ENCODE measurements at regions not wholly inside any gene's neighbourhood (a gene's known extent, or its start where the extent isn't known, plus 50 kb on each side); places are given as distances from the start of the nearest gene placed in this dataset.

GRCh38 chr1:195973311-195973904 is 634.8 kb downstream of the KCNT2 start:
- Histone ChIP-seq H3K4me1 (ENCODE audit: control insufficient read depth in 3 of 3, insufficient read depth in 3 of 3, low read length in 3 of 3) (no peaks in the 10 kb centered on the region), H3K27me3 (ENCODE audit: control insufficient read depth in 3 of 3, insufficient read depth in 3 of 3, low read length in 3 of 3) (no peaks in the 10 kb centered on the region), H3K4me3 (ENCODE audit: low read length in 3 of 3) (no peak overlapping the region), H3K36me3 (ENCODE audit: control insufficient read depth in 3 of 3, insufficient read depth in 3 of 3, low read length in 3 of 3) (no peaks in the 10 kb centered on the region), H3K9me3 (ENCODE audit: control insufficient read depth in 3 of 3, low read length in 3 of 3) (no peaks in the 10 kb centered on the region), H3K27ac (ENCODE audit: low read depth, low read length) (no peak overlapping the region), H3K9ac (ENCODE audit: low read depth in 1 of 3, low read length in 3 of 3) (no peak overlapping the region)

DNA sequence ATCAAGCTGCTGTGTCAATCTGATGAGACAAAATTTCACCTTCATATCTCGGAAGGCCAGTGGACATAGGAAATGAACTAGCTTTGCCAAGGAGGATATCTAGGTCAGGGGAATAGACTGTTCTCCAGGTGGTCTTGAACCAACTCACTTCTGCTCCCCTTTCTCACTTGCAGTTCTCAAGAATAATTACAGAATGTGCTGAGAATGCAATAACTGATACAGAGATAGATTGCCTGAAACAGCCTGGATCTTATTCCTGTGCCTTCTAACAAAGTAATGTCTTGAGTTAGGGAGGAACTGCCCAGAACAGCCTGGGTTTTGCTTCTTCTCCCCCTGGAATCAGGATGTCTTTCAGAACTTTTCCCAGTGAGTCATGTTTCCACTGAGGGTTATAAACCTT is 636.7 kb downstream of the KCNT2 start:
- Histone ChIP-seq H3K27me3 (ENCODE audit: control insufficient read depth in 3 of 3, insufficient read depth in 3 of 3, low read length in 3 of 3) (no peaks in the 10 kb centered on the region), H3K9ac (ENCODE audit: low read depth in 1 of 3, low read length in 3 of 3) (no peak overlapping the region), H3K36me3 (ENCODE audit: control insufficient read depth in 3 of 3, insufficient read depth in 3 of 3, low read length in 3 of 3) (no peaks in the 10 kb centered on the region), H3K27ac (ENCODE audit: low read depth, low read length) (no peak overlapping the region), H3K9me3 (ENCODE audit: control insufficient read depth in 3 of 3, low read length in 3 of 3) (no peaks in the 10 kb centered on the region), H3K4me1 (ENCODE audit: control insufficient read depth in 3 of 3, insufficient read depth in 3 of 3, low read length in 3 of 3) (no peaks in the 10 kb centered on the region), H3K4me3 (ENCODE audit: low read length in 3 of 3) (no peak overlapping the region)

DNA sequence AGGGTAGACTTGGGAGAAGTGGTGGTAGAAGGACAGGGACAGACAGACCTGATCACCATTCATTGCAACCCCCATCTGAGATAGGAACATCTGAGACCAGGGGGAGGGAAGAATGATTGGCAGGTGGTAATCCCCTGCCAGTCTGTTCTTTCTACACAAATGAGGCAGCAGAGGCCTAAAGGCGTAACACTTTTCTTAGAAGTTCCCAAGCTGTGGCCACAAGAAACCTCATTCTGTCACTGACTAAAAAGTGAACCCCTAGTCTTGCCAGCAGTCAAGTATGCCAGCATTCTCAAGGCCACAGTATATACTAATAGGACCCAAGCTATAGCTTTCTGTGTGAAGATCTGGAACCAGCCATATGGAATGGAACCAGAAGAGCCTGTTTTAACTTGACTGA is 638.0 kb downstream of the KCNT2 start:
- H3K4me1 ChIP-seq (ENCODE audit: control insufficient read depth in 3 of 3, insufficient read depth in 3 of 3, low read length in 3 of 3) = no peaks in the 10 kb centered on the region
- H3K9ac ChIP-seq (ENCODE audit: low read depth in 1 of 3, low read length in 3 of 3) = no peak overlapping the region
- H3K4me3 ChIP-seq (ENCODE audit: low read length in 3 of 3) = no peak overlapping the region
- H3K36me3 ChIP-seq (ENCODE audit: control insufficient read depth in 3 of 3, insufficient read depth in 3 of 3, low read length in 3 of 3) = no peaks in the 10 kb centered on the region
- H3K9me3 ChIP-seq (ENCODE audit: control insufficient read depth in 3 of 3, low read length in 3 of 3) = no peaks in the 10 kb centered on the region
- no peak overlapping the region for H3K27ac ChIP-seq (ENCODE audit: low read depth, low read length)
- no peaks in the 10 kb centered on the region for H3K27me3 ChIP-seq (ENCODE audit: control insufficient read depth in 3 of 3, insufficient read depth in 3 of 3, low read length in 3 of 3)

DNA sequence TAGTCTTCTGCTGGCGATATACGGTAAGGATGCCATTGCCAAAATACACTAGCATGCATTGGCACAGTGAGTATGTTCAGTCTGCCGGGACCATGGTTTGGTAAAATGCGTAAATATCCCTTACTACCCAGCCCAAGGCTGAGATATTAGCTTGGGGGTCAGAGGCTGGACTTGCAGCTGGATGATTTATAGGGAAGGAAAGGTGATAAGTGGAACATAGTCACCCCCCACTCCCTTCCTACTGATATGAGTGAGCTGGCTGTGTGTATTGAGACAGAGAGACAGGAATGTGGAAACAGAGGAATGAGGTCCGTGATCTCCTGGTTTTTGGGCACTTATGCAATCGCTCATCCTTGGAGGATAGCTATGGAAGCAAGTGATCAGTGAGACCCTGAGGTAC is 642.8 kb downstream of the KCNT2 start:
- H3K9ac ChIP-seq (ENCODE audit: low read depth in 1 of 3, low read length in 3 of 3) = no peak overlapping the region

GRCh38 chr1:195965036-195965435 is 643.2 kb downstream of the KCNT2 start:
- no peak overlapping the region for H3K9ac ChIP-seq (ENCODE audit: low read depth in 1 of 3, low read length in 3 of 3)
- H3K36me3 ChIP-seq (ENCODE audit: control insufficient read depth in 3 of 3, insufficient read depth in 3 of 3, low read length in 3 of 3) = no peaks in the 10 kb centered on the region
- H3K9me3 ChIP-seq (ENCODE audit: control insufficient read depth in 3 of 3, low read length in 3 of 3) = no peaks in the 10 kb centered on the region
- no peaks in the 10 kb centered on the region for H3K4me1 ChIP-seq (ENCODE audit: control insufficient read depth in 3 of 3, insufficient read depth in 3 of 3, low read length in 3 of 3)
- no peak overlapping the region for H3K27ac ChIP-seq (ENCODE audit: low read depth, low read length)
- H3K4me3 ChIP-seq (ENCODE audit: low read length in 3 of 3) = no peak overlapping the region
- H3K27me3 ChIP-seq (ENCODE audit: control insufficient read depth in 3 of 3, insufficient read depth in 3 of 3, low read length in 3 of 3) = no peaks in the 10 kb centered on the region

More for the DNA sequence above, 642.8 kb downstream of the KCNT2 start:
- Histone ChIP-seq H3K36me3 (ENCODE audit: control insufficient read depth in 3 of 3, insufficient read depth in 3 of 3, low read length in 3 of 3) (no peaks in the 10 kb centered on the region), H3K4me1 (ENCODE audit: control insufficient read depth in 3 of 3, insufficient read depth in 3 of 3, low read length in 3 of 3) (no peaks in the 10 kb centered on the region), H3K9me3 (ENCODE audit: control insufficient read depth in 3 of 3, low read length in 3 of 3) (no peaks in the 10 kb centered on the region), H3K27ac (ENCODE audit: low read depth, low read length) (no peak overlapping the region), H3K27me3 (ENCODE audit: control insufficient read depth in 3 of 3, insufficient read depth in 3 of 3, low read length in 3 of 3) (no peaks in the 10 kb centered on the region), H3K4me3 (ENCODE audit: low read length in 3 of 3) (no peak overlapping the region)

DNA sequence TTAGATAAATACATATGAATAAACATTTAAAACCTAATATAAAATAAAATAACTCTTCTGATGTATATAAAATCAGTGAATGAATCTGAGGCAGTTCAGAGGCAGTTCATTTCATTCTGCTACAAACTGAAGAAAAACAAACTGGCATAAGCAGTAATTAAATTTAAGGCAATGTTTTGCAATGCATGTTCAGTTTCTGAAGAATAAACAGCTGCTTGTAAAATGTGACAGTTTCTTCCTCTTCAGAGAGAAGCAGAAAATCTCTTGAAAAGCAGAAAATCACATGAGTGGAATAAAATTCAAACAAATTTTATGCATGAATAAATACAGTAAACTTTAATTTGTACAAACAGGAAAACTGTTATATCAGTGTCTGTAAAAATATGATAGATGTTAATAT is 643.7 kb downstream of the KCNT2 start:
- Histone ChIP-seq H3K4me3 (ENCODE audit: low read length in 3 of 3) (no peak overlapping the region), H3K9ac (ENCODE audit: low read depth in 1 of 3, low read length in 3 of 3) (no peak overlapping the region), H3K9me3 (ENCODE audit: control insufficient read depth in 3 of 3, low read length in 3 of 3) (no peaks in the 10 kb centered on the region), H3K27ac (ENCODE audit: low read depth, low read length) (no peak overlapping the region), H3K4me1 (ENCODE audit: control insufficient read depth in 3 of 3, insufficient read depth in 3 of 3, low read length in 3 of 3) (no peaks in the 10 kb centered on the region), H3K27me3 (ENCODE audit: control insufficient read depth in 3 of 3, insufficient read depth in 3 of 3, low read length in 3 of 3) (no peaks in the 10 kb centered on the region), H3K36me3 (ENCODE audit: control insufficient read depth in 3 of 3, insufficient read depth in 3 of 3, low read length in 3 of 3) (no peaks in the 10 kb centered on the region)

- Histone ChIP-seq H3K36me3 (ENCODE audit: control insufficient read depth in 3 of 3, insufficient read depth in 3 of 3, low read length in 3 of 3) (no peaks in the 10 kb centered on the region), H3K9me3 (ENCODE audit: control insufficient read depth in 3 of 3, low read length in 3 of 3) (no peaks in the 10 kb centered on the region), H3K27me3 (ENCODE audit: control insufficient read depth in 3 of 3, insufficient read depth in 3 of 3, low read length in 3 of 3) (no peaks in the 10 kb centered on the region), H3K4me3 (ENCODE audit: low read length in 3 of 3) (no peak overlapping the region), H3K9ac (ENCODE audit: low read depth in 1 of 3, low read length in 3 of 3) (no peak overlapping the region), H3K27ac (ENCODE audit: low read depth, low read length) (no peak overlapping the region), H3K4me1 (ENCODE audit: control insufficient read depth in 3 of 3, insufficient read depth in 3 of 3, low read length in 3 of 3) (no peaks in the 10 kb centered on the region)
Measured at GRCh38 chr1:195962051-195962450, 646.2 kb downstream of the KCNT2 start.

DNA sequence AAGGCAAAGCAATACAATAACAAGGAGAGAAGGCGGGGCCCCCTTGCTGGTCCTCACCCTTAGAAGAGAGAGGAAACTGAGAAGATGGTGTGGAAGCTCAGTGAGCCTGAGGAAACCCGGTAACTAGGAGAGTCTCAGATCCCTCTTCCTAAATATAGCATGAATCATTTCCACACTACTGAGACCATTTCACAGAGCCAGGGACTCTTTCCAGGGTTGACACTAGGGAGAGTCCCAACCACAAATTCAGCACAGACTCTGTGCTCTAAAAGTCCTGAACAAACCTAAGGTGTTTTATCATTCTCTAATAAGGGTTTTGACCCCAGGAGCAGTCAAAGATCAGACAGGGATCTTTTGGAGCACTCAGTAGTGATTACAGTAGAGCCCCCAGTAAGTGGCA is 647.7 kb downstream of the KCNT2 start:
- H3K9ac ChIP-seq (ENCODE audit: low read depth in 1 of 3, low read length in 3 of 3) = no peak overlapping the region
- H3K4me3 ChIP-seq (ENCODE audit: low read length in 3 of 3) = no peak overlapping the region
- no peaks in the 10 kb centered on the region for H3K9me3 ChIP-seq (ENCODE audit: control insufficient read depth in 3 of 3, low read length in 3 of 3)
- no peaks in the 10 kb centered on the region for H3K27me3 ChIP-seq (ENCODE audit: control insufficient read depth in 3 of 3, insufficient read depth in 3 of 3, low read length in 3 of 3)
- H3K4me1 ChIP-seq (ENCODE audit: control insufficient read depth in 3 of 3, insufficient read depth in 3 of 3, low read length in 3 of 3) = no peaks in the 10 kb centered on the region
- no peak overlapping the region for H3K27ac ChIP-seq (ENCODE audit: low read depth, low read length)
- no peaks in the 10 kb centered on the region for H3K36me3 ChIP-seq (ENCODE audit: control insufficient read depth in 3 of 3, insufficient read depth in 3 of 3, low read length in 3 of 3)

- Histone ChIP-seq H3K9ac (ENCODE audit: low read depth in 1 of 3, low read length in 3 of 3) (no peak overlapping the region), H3K9me3 (ENCODE audit: control insufficient read depth in 3 of 3, low read length in 3 of 3) (no peaks in the 10 kb centered on the region)
Measured at GRCh38 chr1:195958131-195958530, 650.1 kb downstream of the KCNT2 start.

GRCh38 chr1:195956845-195957244 is 651.4 kb downstream of the KCNT2 start:
- no peak overlapping the region for H3K27ac ChIP-seq (ENCODE audit: low read depth, low read length)

More at GRCh38 chr1:195958131-195958530, 650.1 kb downstream of the KCNT2 start:
- H3K4me1 ChIP-seq (ENCODE audit: control insufficient read depth in 3 of 3, insufficient read depth in 3 of 3, low read length in 3 of 3) = no peaks in the 10 kb centered on the region
- no peak overlapping the region for H3K4me3 ChIP-seq (ENCODE audit: low read length in 3 of 3)
- no peaks in the 10 kb centered on the region for H3K36me3 ChIP-seq (ENCODE audit: control insufficient read depth in 3 of 3, insufficient read depth in 3 of 3, low read length in 3 of 3)
- H3K27me3 ChIP-seq (ENCODE audit: control insufficient read depth in 3 of 3, insufficient read depth in 3 of 3, low read length in 3 of 3) = no peaks in the 10 kb centered on the region
- H3K27ac ChIP-seq (ENCODE audit: low read depth, low read length) = no peak overlapping the region

DNA sequence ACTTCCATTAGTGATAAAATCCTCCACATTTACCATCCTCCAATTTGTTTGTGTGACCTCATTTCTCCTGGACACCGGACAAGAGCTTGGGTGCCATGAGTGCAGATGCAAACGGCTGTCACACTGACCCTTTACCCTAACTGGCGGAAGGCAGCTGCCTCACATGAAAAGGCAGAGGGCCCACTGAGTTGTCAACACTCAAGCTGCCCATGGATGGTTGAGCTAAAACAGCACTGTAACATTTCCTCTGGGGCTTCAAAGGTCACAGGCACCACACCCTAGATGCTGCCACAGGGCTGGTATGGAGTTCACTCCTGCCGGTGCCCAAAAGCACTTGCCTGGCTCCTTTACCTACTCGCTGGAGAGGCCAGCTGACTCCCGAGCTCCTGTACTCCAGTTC is 653.4 kb downstream of the KCNT2 start:
- H3K4me3 ChIP-seq (ENCODE audit: low read length in 3 of 3) = no peak overlapping the region
- no peaks in the 10 kb centered on the region for H3K9me3 ChIP-seq (ENCODE audit: control insufficient read depth in 3 of 3, low read length in 3 of 3)
- no peaks in the 10 kb centered on the region for H3K36me3 ChIP-seq (ENCODE audit: control insufficient read depth in 3 of 3, insufficient read depth in 3 of 3, low read length in 3 of 3)
- no peak overlapping the region for H3K9ac ChIP-seq (ENCODE audit: low read depth in 1 of 3, low read length in 3 of 3)
- no peak overlapping the region for H3K27ac ChIP-seq (ENCODE audit: low read depth, low read length)
- no peaks in the 10 kb centered on the region for H3K4me1 ChIP-seq (ENCODE audit: control insufficient read depth in 3 of 3, insufficient read depth in 3 of 3, low read length in 3 of 3)
- no peaks in the 10 kb centered on the region for H3K27me3 ChIP-seq (ENCODE audit: control insufficient read depth in 3 of 3, insufficient read depth in 3 of 3, low read length in 3 of 3)

More at GRCh38 chr1:195956845-195957244, 651.4 kb downstream of the KCNT2 start:
- no peak overlapping the region for H3K4me3 ChIP-seq (ENCODE audit: low read length in 3 of 3)
- no peaks in the 10 kb centered on the region for H3K4me1 ChIP-seq (ENCODE audit: control insufficient read depth in 3 of 3, insufficient read depth in 3 of 3, low read length in 3 of 3)
- no peaks in the 10 kb centered on the region for H3K27me3 ChIP-seq (ENCODE audit: control insufficient read depth in 3 of 3, insufficient read depth in 3 of 3, low read length in 3 of 3)
- H3K36me3 ChIP-seq (ENCODE audit: control insufficient read depth in 3 of 3, insufficient read depth in 3 of 3, low read length in 3 of 3) = no peaks in the 10 kb centered on the region
- H3K9me3 ChIP-seq (ENCODE audit: control insufficient read depth in 3 of 3, low read length in 3 of 3) = no peaks in the 10 kb centered on the region
- H3K9ac ChIP-seq (ENCODE audit: low read depth in 1 of 3, low read length in 3 of 3) = no peak overlapping the region
